ENCODE measurements at regions not wholly inside any gene's neighbourhood (a gene's known extent, or its start where the extent isn't known, plus 50 kb on each side); places are given as distances from the start of the nearest gene placed in this dataset.
A peak's percentile ranks its signal among the peaks of the same experiment; 100 is the strongest.
"Not testable (repeated sequence)": the region's sequence is repeated elsewhere in the genome, so short reads cannot be mapped to it uniquely, and the experiment has no call there.

- no peak for DNase-seq (ENCODE audit: low read depth)
Measured at GRCh38 chrX:131595120-131595519, 51.2 kb downstream of the OR13H1 start.

GRCh38 chrX:131607792-131608369 lies 64.0 kb downstream of the OR13H1 start:
- no peak for DNase-seq (ENCODE audit: low read depth)

- no peak for DNase-seq (ENCODE audit: low read depth)
Measured at GRCh38 chrX:131609480-131609879, 65.6 kb downstream of the OR13H1 start.

- DNase-seq (ENCODE audit: low read depth): no peak
Measured at GRCh38 chrX:131613260-131613659, 69.4 kb downstream of the OR13H1 start.

- DNase-seq (ENCODE audit: low read depth): no peak
Measured at GRCh38 chrX:131614241-131614640, 70.4 kb downstream of the OR13H1 start.

GRCh38 chrX:131617182-131617581 lies 73.3 kb downstream of the OR13H1 start:
- DNase-seq (ENCODE audit: low read depth): no peak

- no peak for DNase-seq (ENCODE audit: low read depth)
Measured at GRCh38 chrX:131621650-131622049, 77.8 kb downstream of the OR13H1 start.

GRCh38 chrX:131626681-131627296 lies 82.9 kb downstream of the OR13H1 start:
- no peak for DNase-seq (ENCODE audit: low read depth)

- DNase-seq (ENCODE audit: low read depth): no peak
Measured at GRCh38 chrX:131630534-131630933, 86.7 kb downstream of the OR13H1 start.

- DNase-seq (ENCODE audit: low read depth): peak; percentile 24
Measured at GRCh38 chrX:131633285-131633917, 89.5 kb downstream of the OR13H1 start.

GRCh38 chrX:131634900-131635299 lies 91.0 kb downstream of the OR13H1 start:
- no peak for DNase-seq (ENCODE audit: low read depth)

GRCh38 chrX:131646106-131646505 lies 102.2 kb downstream of the OR13H1 start:
- DNase-seq (ENCODE audit: low read depth): no peak

GRCh38 chrX:131649741-131650140 lies 105.9 kb downstream of the OR13H1 start:
- no peak for DNase-seq (ENCODE audit: low read depth)

GRCh38 chrX:131650637-131651410 lies 107.0 kb downstream of the OR13H1 start:
- no peak for DNase-seq (ENCODE audit: low read depth)

GRCh38 chrX:131663726-131664125 lies 119.9 kb downstream of the OR13H1 start:
- DNase-seq (ENCODE audit: low read depth): not testable (repeated sequence)

- no peak for DNase-seq (ENCODE audit: low read depth)
Measured at GRCh38 chrX:131671735-131672134, 127.9 kb downstream of the OR13H1 start.

- DNase-seq (ENCODE audit: low read depth): no peak
Measured at GRCh38 chrX:131675596-131676194, 131.8 kb downstream of the OR13H1 start.

- peak; percentile 25 for DNase-seq (ENCODE audit: low read depth)
Measured at GRCh38 chrX:131677655-131678628, 134.1 kb downstream of the OR13H1 start.

GRCh38 chrX:131682735-131683134 lies 138.9 kb downstream of the OR13H1 start:
- DNase-seq (ENCODE audit: low read depth): not testable (repeated sequence)

- DNase-seq (ENCODE audit: low read depth): no peak
Measured at GRCh38 chrX:131693359-131693758, 149.5 kb downstream of the OR13H1 start.

- DNase-seq (ENCODE audit: low read depth): not testable (repeated sequence)
Measured at GRCh38 chrX:131696989-131697388, 153.1 kb downstream of the OR13H1 start.

All from T follicular helper cell (primary cell).